A673 (cell line): ENCODE measurements at regions not wholly inside any gene's neighbourhood (a gene's known extent, or its start where the extent isn't known, plus 50 kb on each side); places are given as distances from the start of the nearest gene placed in this dataset.
"Not testable (repeated sequence)": the region's sequence is repeated elsewhere in the genome, so short reads cannot be mapped to it uniquely, and the experiment has no call there.

Experiments
- BruUV-seq: library from RNA; stranded (reverse); fragments of 400-500 nt; replicated peaks from 2 replicates; lab custom pipeline; 2021; lab: Mats Ljungman, UMichigan
- CTCF ChIA-PET: fragments of 300-600 bp; sonication (Branson Sonifier 250); formaldehyde crosslinking; loops from one replicate; lab custom pipeline; 2022; ENCODE audit warnings: antibody characterized with exemption; lab: Charles Lee
- POLR2A ChIA-PET: fragments of 300-600 bp; sonication (Branson Sonifier 250); formaldehyde crosslinking; loops from one replicate; lab custom pipeline; 2022; ENCODE audit warnings: antibody characterized with exemption; ENCODE audit not compliant: low non-redundant PET; lab: Charles Lee
- DNase-seq: peaks from one replicate; pipeline ENCODE4 v3.0.0-alpha.2; 2015; ENCODE audit warnings: low spot score
- H3K27ac ChIP-seq: fragments of 200-600 bp; sonication (generic); 2 replicates; pipeline ENCODE4 v1.5.1; 2016; ENCODE audit warnings: mixed run types, low read depth, mild to moderate bottlenecking, mixed read lengths, antibody characterized with exemption, low read length; ENCODE audit not compliant: poor library complexity, severe bottlenecking
- H3K27me3 ChIP-seq: fragments of 200-600 bp; sonication (generic); replicated peaks from 2 replicates; pipeline ENCODE4 v1.6.1; 2017; ENCODE audit warnings: mixed run types, low read depth, mild to moderate bottlenecking, mixed read lengths, antibody characterized with exemption, low read length; ENCODE audit not compliant: insufficient read depth, poor library complexity
- H3K36me3 ChIP-seq: fragments of 200-600 bp; sonication (generic); 2 replicates; pipeline ENCODE4 v1.6.1; 2016; ENCODE audit warnings: mixed run types, mild to moderate bottlenecking, mixed read lengths, antibody characterized with exemption, low read length; ENCODE audit not compliant: insufficient read depth, poor library complexity, severe bottlenecking
- H3K4me1 ChIP-seq: fragments of 200-600 bp; sonication (generic); 2 replicates; pipeline ENCODE4 v1.6.1; 2017; ENCODE audit warnings: mixed run types, mild to moderate bottlenecking, mixed read lengths, antibody characterized with exemption, low read length; ENCODE audit not compliant: insufficient read depth, poor library complexity, severe bottlenecking
- H3K4me3 ChIP-seq: fragments of 200-600 bp; sonication (generic); 2 replicates; pipeline ENCODE4 v1.5.1; 2016; ENCODE audit warnings: low read depth, mixed run types, mild to moderate bottlenecking, mixed read lengths, low read length; ENCODE audit not compliant: poor library complexity, severe bottlenecking
- H3K9me3 ChIP-seq: fragments of 200-600 bp; sonication (generic); 2 replicates; pipeline ENCODE4 v1.6.1; 2016; ENCODE audit warnings: mixed run types, low read depth, mild to moderate bottlenecking, mixed read lengths, antibody characterized with exemption, low read length; ENCODE audit not compliant: poor library complexity, severe bottlenecking
- EZH2 ChIP-seq: fragments of 200-600 bp; sonication (generic); IDR thresholded peaks from 2 replicates; pipeline ENCODE4 v1.6.1; 2017; ENCODE audit warnings: borderline replicate concordance, low read depth, mild to moderate bottlenecking, mixed read lengths, antibody characterized with exemption, low read length; ENCODE audit not compliant: poor library complexity, severe bottlenecking
- intact Hi-C: fragments of 100-400 bp; cut with micrococcal nuclease; formaldehyde crosslinking; loops from one replicate; pipeline ENCODE4 v1.10.0; 2022; ENCODE audit not compliant: unreplicated experiment
- TF ChIP-seq, protein P1 (sequence below): fragments of 300-800, 200-600 bp; sonication (generic); conservative IDR thresholded peaks from 2 replicates; pipeline ENCODE4 v1.5.1; 2017; ENCODE audit warnings: low read depth, mild to moderate bottlenecking, antibody characterized with exemption, low read length, moderate library complexity, mixed read lengths

DNA sequence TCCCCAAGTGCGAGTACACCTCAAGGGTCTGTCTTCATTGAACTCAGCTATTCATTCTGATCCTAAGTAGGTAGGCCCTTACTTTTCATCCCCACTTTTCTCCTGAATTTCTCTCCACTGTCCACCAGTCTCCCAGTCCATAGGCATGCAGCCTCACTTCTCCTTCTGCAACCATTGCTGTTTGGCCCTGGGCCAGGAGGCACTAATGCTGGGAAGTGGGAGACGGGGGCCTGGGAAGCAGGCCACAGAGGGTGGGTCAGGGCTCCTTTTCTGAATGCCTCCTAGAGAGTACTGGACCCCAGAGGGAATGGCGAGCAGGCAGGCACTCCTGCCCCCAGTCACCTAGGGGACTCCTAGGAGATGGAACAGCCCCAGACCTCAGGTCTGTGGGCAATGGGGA is 203.5 kb upstream of the RPL34 start:
- no peak for DNase-seq
- TF ChIP-seq EZH2, result no peak
- TF ChIP-seq, protein P1, sequence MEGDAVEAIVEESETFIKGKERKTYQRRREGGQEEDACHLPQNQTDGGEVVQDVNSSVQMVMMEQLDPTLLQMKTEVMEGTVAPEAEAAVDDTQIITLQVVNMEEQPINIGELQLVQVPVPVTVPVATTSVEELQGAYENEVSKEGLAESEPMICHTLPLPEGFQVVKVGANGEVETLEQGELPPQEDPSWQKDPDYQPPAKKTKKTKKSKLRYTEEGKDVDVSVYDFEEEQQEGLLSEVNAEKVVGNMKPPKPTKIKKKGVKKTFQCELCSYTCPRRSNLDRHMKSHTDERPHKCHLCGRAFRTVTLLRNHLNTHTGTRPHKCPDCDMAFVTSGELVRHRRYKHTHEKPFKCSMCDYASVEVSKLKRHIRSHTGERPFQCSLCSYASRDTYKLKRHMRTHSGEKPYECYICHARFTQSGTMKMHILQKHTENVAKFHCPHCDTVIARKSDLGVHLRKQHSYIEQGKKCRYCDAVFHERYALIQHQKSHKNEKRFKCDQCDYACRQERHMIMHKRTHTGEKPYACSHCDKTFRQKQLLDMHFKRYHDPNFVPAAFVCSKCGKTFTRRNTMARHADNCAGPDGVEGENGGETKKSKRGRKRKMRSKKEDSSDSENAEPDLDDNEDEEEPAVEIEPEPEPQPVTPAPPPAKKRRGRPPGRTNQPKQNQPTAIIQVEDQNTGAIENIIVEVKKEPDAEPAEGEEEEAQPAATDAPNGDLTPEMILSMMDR, result no peak
- Histone ChIP-seq H3K4me1 (no peaks in the 10 kb centered on the region), H3K36me3 (no peaks in the 10 kb centered on the region), H3K9me3 (no peaks in the 10 kb centered on the region), H3K27ac (no peak overlapping the region), H3K4me3 (no peak overlapping the region), H3K27me3 (no peaks in the 10 kb centered on the region)
- intact Hi-C loops, result no loop called here
- POLR2A ChIA-PET, result no interaction called here
- BruUV-seq, result no TSS peak
- CTCF ChIA-PET, result no interaction called here

DNA sequence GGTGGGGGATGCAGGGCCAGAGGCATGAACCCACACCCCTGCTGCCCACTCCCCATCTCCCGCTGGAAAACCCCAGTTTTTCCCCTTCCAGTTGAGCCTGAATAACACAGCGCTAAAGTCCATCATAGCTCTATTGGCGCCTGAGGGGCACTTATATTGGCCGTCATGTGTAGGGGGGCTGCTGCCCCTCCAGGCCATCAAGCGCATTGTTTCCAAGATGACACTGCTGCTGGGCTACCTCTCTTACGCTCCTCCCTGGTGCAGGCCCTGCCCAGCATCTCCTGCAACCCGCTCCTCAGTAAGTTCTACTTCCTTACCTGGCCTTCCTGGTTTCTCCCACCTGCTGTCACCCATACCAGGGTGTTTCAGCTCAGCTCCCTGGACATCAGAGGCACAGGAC is 205.0 kb upstream of the RPL34 start:
- H3K9me3 ChIP-seq, result no peaks in the 10 kb centered on the region
- H3K27ac ChIP-seq, result no peak overlapping the region
- no peak overlapping the region for H3K4me3 ChIP-seq
- H3K27me3 ChIP-seq, result no peaks in the 10 kb centered on the region
- CTCF ChIA-PET, result no interaction called here
- no peaks in the 10 kb centered on the region for H3K4me1 ChIP-seq
- POLR2A ChIA-PET, result no interaction called here
- no peaks in the 10 kb centered on the region for H3K36me3 ChIP-seq
- TF ChIP-seq, protein P1, result no peak
- no peak for TF ChIP-seq EZH2
- intact Hi-C loops, result no loop called here
- no TSS peak for BruUV-seq
- no peak for DNase-seq

DNA sequence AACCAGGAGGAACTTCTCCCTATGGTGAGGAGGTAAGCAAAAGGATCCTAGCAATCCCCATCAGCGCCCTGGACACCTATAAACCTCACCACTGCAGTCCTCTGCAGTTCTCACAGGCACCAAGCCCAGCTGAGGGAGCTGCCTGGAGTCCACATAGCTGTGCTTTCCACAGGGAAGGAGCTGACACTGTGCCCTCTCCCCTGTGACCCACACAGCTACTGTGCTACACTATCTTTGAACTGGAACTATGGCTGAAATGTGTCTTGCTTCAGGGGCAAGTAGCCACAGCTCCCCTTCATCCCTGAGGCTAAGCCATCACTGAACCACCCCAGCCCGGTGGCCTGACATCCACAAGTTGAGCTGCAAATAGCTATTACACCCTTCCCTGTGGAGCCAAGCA is 208.5 kb upstream of the RPL34 start:
- no TSS peak for BruUV-seq
- intact Hi-C loops, result no loop called here
- Histone ChIP-seq H3K9me3 (no peaks in the 10 kb centered on the region), H3K27ac (no peak overlapping the region), H3K27me3 (no peaks in the 10 kb centered on the region), H3K4me1 (no peaks in the 10 kb centered on the region), H3K36me3 (no peaks in the 10 kb centered on the region), H3K4me3 (no peak overlapping the region)
- ChIA-PET POLR2A (no interaction called here), CTCF (no interaction called here)
- DNase-seq, result no peak
- TF ChIP-seq, protein P1, result no peak
- no peak for TF ChIP-seq EZH2

GRCh38 chr4:108409691-108410090 is 210.7 kb upstream of the RPL34 start:
- H3K4me1 ChIP-seq, DNase-seq, intact Hi-C loops, POLR2A ChIA-PET, H3K27me3 ChIP-seq, CTCF ChIA-PET, H3K9me3 ChIP-seq, BruUV-seq, H3K4me3 ChIP-seq, H3K36me3 ChIP-seq, H3K27ac ChIP-seq: not testable (repeated sequence)
